HG02852 (cell line): ENCODE measurements at regions not wholly inside any gene's neighbourhood (a gene's known extent, or its start where the extent isn't known, plus 50 kb on each side); places are given as distances from the start of the nearest gene placed in this dataset.
"Not testable (repeated sequence)": the region's sequence is repeated elsewhere in the genome, so short reads cannot be mapped to it uniquely, and the experiment has no call there.

Experiments used
- ATAC-seq: cut with Tn5 transposase; IDR thresholded peaks from one replicate; pipeline ENCODE4 v1.9.1; 2021; ENCODE audit warnings: mild to moderate bottlenecking, moderate library complexity; ENCODE audit not compliant: unreplicated experiment

GRCh38 chr15:38002883-38003477 is 68.5 kb downstream of the TMCO5A start:
- ATAC-seq = peak; percentile 81

GRCh38 chr15:38004218-38004861 is 69.9 kb downstream of the TMCO5A start:
- no peak for ATAC-seq

- no peak for ATAC-seq
Measured at GRCh38 chr15:38005953-38006808, 71.7 kb downstream of the TMCO5A start.

GRCh38 chr15:38010395-38010794 is 76.0 kb downstream of the TMCO5A start:
- no peak for ATAC-seq

- ATAC-seq = no peak
Measured at GRCh38 chr15:38012894-38013293, 78.5 kb downstream of the TMCO5A start.

GRCh38 chr15:38017721-38018120 is 83.3 kb downstream of the TMCO5A start:
- no peak for ATAC-seq

GRCh38 chr15:38019066-38019465 is 84.6 kb downstream of the TMCO5A start:
- no peak for ATAC-seq

GRCh38 chr15:38021259-38021658 is 86.8 kb downstream of the TMCO5A start:
- ATAC-seq = no peak

- ATAC-seq = no peak
Measured at GRCh38 chr15:38024293-38025091, 90.1 kb downstream of the TMCO5A start.

- ATAC-seq = not testable (repeated sequence)
Measured at GRCh38 chr15:38025656-38026055, 91.2 kb downstream of the TMCO5A start.

- ATAC-seq = no peak
Measured at GRCh38 chr15:38028869-38029268, 94.4 kb downstream of the TMCO5A start.

- ATAC-seq = no peak
Measured at GRCh38 chr15:38029736-38030135, 95.3 kb downstream of the TMCO5A start.

- no peak for ATAC-seq
Measured at GRCh38 chr15:38030609-38031008, 96.2 kb downstream of the TMCO5A start.

- ATAC-seq = no peak
Measured at GRCh38 chr15:38035701-38036100, 101.3 kb downstream of the TMCO5A start.

GRCh38 chr15:38036790-38037338 is 102.4 kb downstream of the TMCO5A start:
- no peak for ATAC-seq

- ATAC-seq = no peak
Measured at GRCh38 chr15:38038659-38039442, 104.4 kb downstream of the TMCO5A start.

GRCh38 chr15:38040615-38041014 is 106.2 kb downstream of the TMCO5A start:
- ATAC-seq = no peak

- no peak for ATAC-seq
Measured at GRCh38 chr15:38041576-38041975, 107.1 kb downstream of the TMCO5A start.

- no peak for ATAC-seq
Measured at GRCh38 chr15:38042211-38042610, 107.8 kb downstream of the TMCO5A start.
